Body of pancreas (tissue), 4 donors: ENCODE measurements at regions not wholly inside any gene's neighbourhood (a gene's known extent, or its start where the extent isn't known, plus 50 kb on each side); places are given as distances from the start of the nearest gene placed in this dataset.

ENCODE experiments used
- CTCF ChIP-seq, 7 experiments: fragments of 450-650 bp in 4 of 7; fragments of 200-600 bp in 3 of 7; sonication (generic) in 3 of 7; IDR thresholded peaks; one replicate each; pipeline ENCODE4 v1.5.1; 2016 to 2019; ENCODE audit warnings: antibody characterized with exemption in 7 of 7
- POLR2A ChIP-seq, 3 donors: fragments of 450-650 bp; IDR thresholded peaks; one replicate each; pipeline ENCODE4 v1.6.1; 2016; ENCODE audit warnings: antibody characterized with exemption in 3 of 3, mild to moderate bottlenecking in 2 of 3

- TF ChIP-seq CTCF (IDR thresholded peaks at IDR 0.05) (peak in 4 of 7 experiments; percentile 18 to 38 (median 29)), POLR2A (IDR thresholded peaks at IDR 0.05) (no peak)
These were observed 101.6 kb upstream of the LPP start for GRCh38 chr3:188052169-188053035.
